Panc1 (cell line): ENCODE measurements at regions not wholly inside any gene's neighbourhood (a gene's known extent, or its start where the extent isn't known, plus 50 kb on each side); places are given as distances from the start of the nearest gene placed in this dataset.

ENCODE experiments used
- CTCF ChIP-seq: fragments of 450-650 bp; IDR thresholded peaks from 2 replicates; pipeline ENCODE4 v1.5.1; 2017; ENCODE audit warnings: mild to moderate bottlenecking
- POLR2AphosphoS5 ChIP-seq: IDR thresholded peaks from 2 replicates; pipeline ENCODE4 v1.6.1; 2012; ENCODE audit warnings: mild to moderate bottlenecking, low read depth, low read length, moderate library complexity
- REST ChIP-seq, 2 experiments: IDR thresholded peaks; 2 replicates each; pipeline ENCODE4 v1.6.1; 2011 to 2012; ENCODE audit warnings: low read depth in 2 of 2, control low read depth in 1 of 2, low read length in 1 of 2, mild to moderate bottlenecking in 1 of 2, moderate library complexity in 1 of 2; ENCODE audit not compliant: insufficient read depth in 1 of 2
- TCF7L2 ChIP-seq: IDR thresholded peaks from 2 replicates; pipeline ENCODE4 v1.6.1; 2011; ENCODE audit warnings: mild to moderate bottlenecking, low read depth, low read length, inconsistent platforms

GRCh38 chr2:104434318-104434792, 419.6 kb upstream of the POU3F3 start:
- TF ChIP-seq CTCF (no peak), REST (IDR thresholded peaks at IDR 0.05; ENCODE audit: insufficient read depth in 1 of 2, low read depth in 2 of 2, low read length in 1 of 2) (no peak), POLR2AphosphoS5 (no peak), TCF7L2 (no peak)
